NK-92 treated with Interleukin-12 subunit alpha and Interleukin-12 subunit beta, amount 100 ng/mL, for 24 hours (cell line): ENCODE measurements at regions not wholly inside any gene's neighbourhood (a gene's known extent, or its start where the extent isn't known, plus 50 kb on each side); places are given as distances from the start of the nearest gene placed in this dataset.
"Not testable (repeated sequence)": the region's sequence is repeated elsewhere in the genome, so short reads cannot be mapped to it uniquely, and the experiment has no call there.

Experiments
- DNase-seq: peaks from one replicate; lab custom pipeline; 2025; lab: John Stamatoyannopoulos, UW

DNA sequence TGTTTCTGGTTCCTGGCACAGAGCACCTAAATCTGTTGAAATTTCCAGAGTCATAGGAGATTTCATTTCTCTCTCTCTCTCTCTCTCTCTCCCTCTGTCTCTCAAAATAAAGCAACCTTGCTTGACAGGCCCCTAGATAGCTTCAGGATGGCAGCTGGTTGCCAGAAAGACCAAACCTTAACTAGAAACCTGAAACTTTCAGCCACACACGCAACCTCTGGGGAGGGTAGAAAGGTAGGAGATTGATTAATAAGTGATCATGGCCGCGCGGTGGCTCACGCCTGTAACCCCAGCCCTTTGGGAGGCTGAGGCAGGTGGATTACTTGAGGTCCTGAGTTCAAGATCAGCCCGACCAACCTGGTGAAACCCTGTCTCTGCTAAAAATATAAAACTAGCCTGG lies 1885.4 kb upstream of the CELF4 start:
- DNase-seq = no peak

DNA sequence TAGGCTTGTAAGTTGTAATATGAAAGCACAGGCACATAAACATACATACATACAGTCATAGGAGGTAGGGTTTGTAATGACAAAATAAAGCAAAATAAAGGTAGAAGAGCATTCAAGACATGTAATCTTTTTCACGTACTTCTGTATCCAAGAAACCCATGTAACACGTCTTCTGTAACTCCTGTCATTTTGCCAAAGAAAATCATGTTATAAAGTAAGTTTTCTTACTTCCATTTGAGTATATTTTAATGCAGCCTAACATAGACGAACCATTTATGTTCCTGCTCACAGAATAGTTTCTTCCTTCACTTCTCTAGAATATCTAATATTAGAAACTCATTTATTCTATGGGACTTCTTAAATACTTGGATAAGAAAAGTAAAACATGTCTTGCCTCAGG lies 1884.0 kb upstream of the CELF4 start:
- DNase-seq = no peak

DNA sequence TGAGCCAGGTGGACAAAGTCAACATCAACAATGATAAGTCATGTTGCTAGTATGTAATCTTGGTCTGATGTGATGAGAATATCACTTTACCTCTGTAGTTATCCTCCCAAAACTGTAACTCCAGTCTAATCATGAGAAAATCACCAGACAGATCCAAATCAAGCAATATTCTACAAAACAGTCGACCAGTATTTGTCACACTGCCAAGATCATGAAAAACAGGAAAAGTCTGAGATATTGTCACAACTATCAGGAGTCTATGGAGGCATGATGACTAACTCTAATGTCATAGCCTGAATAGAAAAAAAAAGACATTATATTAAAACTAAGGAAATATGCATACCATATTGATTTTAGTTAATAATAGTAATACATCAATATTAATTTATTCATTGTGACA lies 1883.3 kb upstream of the CELF4 start:
- no peak for DNase-seq

DNA sequence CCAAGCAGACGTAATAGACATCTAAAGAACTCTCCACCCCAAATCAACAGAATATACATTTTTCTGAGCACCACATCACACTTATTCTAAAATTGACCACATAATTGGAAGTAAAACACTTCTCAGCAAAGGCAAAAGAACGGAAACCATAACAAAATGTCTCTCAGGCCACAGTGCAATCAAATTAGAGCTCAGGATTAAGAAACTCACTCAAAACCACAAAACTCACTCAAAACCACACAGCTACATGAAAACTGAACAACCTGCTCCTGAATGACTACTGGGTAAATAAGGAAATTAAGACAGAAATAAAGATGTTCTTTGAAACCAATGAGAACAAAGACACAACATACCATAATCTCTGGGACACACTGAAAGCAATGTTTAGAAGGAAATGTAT lies 1879.4 kb upstream of the CELF4 start:
- DNase-seq = not testable (repeated sequence)

DNA sequence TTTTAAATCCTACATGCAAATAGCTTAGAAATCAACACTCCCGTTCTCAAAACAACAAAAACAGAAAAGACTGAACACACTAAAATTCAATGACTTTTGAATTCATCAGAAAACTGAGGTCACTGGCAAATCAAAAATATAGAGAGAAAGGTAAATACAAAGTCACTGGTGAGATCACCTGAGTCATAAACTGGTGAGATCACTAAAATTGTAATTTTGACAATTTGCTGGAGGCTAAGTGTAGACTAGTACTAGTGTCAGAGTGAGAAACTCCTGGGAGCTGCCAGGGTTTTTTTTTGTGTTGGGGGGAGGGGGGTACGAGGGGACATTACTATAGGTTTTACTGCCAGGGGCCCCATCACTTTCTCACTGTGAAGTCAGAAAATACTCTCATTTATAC lies 1876.0 kb upstream of the CELF4 start:
- no peak for DNase-seq

DNA sequence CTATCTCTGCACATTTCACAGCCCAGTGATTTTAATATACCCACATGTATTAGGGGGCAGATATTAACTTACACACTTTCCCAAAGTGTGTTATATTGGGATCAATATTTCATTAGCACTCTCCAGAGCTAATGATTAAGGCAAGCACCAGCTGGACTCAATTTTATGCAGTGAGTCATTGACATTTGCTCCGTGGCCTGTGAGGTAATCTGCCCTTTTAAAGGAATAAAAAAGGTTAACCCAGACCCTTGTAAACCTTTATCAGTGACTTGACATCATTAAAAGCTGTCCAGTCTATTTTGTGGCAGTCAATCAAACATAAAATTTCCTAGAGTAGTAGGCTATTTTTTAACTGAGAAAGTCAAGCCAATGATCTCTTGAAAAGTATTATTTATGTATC lies 1870.4 kb upstream of the CELF4 start:
- DNase-seq = no peak

DNA sequence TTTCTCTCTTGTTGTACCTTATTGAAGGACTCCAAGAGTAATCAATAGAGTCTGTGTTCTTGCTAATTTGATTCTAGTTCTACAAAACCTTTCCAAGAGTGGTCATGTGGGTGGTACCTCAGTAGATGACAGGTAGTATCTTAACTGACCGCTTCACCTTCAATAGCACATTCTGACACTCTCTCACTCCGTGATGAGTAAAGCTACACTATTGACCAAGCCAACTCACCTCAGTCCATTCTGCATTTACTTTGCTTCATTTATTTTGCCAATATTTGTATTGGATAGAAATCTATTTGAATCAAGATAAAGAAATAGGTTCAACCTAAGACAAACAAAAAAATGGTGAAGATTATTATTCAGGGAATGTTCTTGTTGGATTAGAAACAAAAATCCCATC lies 1869.6 kb upstream of the CELF4 start:
- no peak for DNase-seq

DNA sequence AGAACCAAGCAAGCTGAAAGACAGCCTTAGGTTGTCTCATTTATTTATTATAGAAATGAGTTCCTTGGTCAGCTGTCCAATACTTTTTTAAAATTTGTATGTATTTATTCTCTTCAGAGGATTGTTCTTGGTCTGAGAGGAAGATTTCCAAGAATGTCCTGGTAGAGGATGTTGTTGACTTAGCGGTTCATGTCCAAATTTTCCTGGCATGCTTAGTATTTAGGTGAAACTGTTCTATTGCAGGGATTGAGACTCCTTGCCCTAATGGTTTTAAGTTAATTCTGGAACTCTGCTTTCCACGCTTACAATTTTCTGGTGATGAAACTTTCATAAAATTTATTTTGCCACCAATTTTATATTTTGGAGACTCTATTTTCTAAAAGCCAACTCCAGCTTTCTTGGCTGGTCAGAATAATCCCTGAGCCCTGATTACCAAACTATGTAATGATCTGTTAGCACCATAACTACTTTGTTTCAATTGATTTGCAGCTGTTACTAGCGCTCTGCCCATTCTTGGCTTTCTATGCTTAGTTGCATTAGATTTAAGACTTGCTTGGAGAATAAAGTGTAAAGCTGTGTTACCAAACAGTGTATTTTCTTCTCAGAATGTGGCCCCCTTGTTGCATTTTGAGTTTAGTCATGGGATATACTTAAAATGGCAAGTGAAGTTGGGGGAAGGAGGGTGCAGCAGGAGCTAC lies 1868.8 kb upstream of the CELF4 start:
- no peak for DNase-seq

DNA sequence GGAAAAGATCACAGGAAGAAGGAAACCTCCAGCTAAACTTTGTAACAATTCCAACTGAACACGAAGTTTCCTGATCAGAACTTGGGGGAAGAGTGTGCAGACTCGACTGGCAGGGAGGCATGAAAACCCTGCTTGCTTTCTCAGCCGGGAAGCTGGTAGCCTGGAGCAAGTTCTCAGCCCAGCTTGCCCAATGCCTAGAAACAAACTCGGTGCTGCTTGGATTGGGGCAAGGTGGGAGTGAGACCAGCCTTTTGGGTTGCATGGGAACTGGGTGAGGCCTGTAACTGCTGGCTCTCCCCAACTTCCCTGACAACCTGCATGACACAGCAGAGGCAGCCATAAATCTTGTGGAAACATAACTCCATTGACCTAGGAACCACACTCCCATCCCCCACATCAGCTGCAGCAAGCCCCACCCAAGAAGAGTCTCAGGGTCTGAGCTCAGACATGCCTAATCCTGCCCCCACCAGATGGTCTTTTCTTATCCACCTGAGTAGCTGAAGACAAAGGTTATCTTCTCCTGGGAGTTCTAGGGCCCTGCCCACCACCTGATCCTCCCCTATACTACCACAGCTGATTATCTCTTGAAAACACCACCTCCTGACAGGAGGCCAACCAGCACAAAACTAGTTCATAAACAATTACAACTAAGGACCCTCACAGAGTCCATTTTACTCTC lies 1859.7 kb upstream of the CELF4 start:
- DNase-seq = no peak

DNA sequence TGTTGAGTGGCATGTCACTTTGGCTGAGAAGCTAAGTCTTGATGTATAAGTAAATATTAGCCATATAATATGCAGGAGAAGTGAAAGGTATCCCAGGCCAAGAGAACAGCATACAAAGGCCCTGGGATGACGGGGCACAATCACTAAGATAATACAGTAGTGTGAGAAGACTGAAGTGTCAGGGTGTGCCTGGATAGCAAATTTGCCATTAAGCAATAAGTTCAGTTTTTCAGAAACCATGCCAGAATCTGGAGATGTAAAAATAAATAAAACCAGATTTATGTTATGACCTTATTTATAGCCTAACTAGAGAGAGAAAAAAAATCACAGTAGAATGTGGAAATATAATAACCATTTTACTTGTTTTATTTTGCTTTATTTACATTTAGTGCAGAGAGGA lies 1858.7 kb upstream of the CELF4 start:
- DNase-seq = no peak

DNA sequence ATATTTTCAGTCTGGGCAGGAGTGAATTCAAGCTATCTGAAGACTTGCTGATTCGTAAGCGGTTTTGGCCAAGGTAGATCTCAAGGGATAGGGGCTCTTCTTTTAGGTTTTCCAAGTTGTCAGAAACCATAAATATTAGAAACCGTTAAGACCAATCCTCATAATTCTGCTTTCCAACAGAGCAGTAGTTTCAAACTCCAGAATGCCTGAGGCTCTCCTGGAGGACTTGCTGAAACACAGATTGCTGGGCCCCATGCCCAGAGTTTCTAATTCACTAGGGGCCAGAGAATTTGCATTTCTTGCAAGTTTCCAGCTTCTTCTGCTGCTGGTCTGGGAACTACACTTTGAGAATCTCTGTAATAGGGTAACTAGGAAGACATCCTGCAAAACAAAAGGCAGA lies 1855.7 kb upstream of the CELF4 start:
- no peak for DNase-seq

DNA sequence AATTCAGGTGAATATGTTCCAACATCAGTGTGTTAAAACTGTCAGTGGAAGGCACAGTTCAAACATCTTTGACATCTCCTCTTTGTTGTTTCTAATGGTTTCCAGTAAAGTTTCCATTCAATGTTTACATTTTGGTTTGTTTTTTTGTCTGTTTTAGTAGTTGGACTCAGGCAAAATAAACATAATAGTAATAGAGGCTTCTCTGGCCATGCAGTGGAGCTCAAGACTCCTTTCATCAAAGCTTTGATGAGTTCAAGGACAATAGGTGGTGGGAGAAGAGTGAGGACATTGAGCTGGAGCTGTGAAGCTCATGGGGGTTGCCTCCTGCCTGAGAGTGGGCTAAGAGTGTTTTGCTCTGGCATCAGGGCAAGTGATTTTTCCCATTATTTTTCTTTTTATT lies 1853.7 kb upstream of the CELF4 start:
- DNase-seq = no peak

DNA sequence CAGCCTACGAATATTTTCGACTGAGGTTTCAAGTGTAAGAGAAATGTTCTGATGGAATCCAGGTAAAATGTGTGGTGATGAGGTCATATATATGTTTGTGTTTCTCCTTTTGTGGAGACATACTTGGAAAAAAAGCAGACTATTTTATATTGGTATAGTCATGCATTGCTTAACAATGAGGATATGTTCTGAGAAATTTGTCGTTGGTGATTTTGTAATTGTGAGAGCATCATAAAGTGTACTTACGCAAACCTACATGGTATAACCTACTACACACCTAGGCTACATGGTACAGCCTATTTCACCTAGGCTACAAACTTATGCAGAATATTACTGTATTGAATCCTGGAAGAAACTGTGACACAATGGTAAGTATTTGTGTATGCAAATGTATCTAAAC lies 1849.9 kb upstream of the CELF4 start:
- DNase-seq = no peak

DNA sequence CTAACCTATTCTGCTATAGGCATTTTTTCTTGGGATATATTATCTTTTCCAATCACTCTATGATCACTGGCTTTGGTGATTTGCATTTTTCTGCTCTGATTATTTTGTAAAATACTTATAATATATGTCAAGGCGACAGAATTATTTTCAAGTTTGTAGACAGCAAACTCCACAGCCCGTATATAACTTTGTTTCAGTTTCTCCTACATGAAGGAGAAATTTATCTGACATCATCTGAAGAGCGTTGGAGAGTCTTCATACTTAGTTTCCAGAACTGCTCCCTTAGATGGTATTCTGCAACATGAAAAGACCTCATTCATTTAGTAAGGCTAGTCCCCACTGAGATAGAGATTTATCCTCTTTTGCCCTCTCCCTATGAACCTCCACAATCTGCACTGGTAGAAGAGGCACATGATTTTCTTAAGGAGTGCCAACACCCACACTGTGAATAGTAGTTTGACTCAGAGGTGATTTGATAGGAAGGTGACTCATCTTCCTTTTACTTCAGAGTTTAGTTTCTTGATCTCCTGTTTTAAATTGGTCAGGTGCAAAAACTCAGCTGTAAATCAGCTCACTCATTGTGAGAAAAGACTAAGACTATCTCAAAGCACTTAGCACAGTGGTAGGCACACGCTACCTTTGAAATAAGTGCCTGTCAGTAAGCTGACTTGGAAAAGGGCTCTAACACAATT lies 1848.6 kb upstream of the CELF4 start:
- no peak for DNase-seq

DNA sequence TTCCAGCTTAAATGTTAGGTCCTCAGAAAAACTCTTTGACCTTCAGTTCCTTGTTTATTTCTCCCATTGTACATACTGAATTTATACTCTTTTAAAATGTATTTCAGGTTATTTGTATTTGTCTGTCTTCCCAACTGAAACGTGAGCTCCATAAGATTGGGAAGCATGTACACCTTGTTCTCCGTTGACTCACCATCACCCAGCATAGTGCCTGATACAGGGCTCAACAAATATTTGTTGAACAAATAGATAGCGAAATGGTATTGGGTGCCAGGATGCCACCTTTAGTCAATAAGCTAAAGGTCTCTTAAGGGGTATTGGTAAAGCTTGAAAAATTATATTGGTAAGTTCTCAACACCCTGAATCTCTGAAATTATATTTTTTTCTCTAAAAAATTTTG lies 1841.3 kb upstream of the CELF4 start:
- DNase-seq = no peak

DNA sequence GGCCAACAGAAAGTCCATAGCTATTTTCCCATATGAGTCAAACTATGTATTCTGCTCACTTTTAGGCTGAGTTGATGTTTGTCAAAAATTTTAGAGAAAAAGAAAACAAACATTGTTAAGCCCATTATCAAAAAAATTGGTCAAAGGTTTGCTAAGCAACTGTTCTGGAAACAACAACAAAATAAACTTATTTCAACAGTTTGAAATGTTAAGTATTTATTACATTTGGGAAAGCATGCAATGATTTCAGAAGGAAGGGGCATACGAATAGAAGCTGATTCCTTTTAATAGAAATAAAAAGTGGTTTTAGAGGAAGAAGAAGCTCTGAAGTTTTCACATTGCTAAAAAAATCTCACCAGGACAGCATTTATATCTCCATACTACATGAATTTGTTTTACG lies 1837.5 kb upstream of the CELF4 start:
- DNase-seq = no peak

DNA sequence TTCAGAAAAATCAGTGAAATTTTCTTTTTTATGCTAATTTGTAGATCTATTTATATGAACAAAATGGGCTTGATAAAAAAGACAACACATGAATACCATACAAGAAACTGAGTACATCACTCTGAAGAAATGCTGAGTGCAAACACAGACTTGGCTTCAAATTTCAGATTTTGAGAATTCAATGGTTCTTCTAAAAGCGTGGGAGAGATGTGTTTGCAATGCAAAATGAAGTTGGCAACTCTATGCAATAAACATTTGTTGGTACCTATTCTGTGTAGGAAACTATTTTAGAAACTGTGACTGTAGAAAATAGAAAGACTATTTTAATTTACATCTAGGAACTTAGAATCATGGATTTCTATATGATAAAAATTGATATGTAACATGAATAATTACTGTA lies 1834.1 kb upstream of the CELF4 start:
- DNase-seq = no peak

DNA sequence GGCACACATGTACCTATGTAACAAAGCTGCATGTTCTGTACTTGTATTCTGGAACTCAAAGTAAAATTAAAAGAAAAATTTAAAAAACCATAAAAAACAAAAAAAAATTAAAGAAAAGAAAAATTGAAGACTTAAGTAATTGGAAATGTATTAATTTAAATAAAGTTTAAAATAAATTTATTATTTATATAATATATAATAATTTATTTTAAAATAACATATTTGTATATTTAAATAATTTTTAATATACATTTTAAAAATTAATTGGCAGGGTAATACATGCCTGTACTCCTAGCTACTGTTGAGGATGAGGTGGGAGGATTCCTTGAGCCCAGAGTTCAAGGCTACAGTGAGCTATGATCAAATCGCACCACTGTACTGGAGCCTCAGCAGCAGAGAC lies 1830.6 kb upstream of the CELF4 start:
- no peak for DNase-seq

DNA sequence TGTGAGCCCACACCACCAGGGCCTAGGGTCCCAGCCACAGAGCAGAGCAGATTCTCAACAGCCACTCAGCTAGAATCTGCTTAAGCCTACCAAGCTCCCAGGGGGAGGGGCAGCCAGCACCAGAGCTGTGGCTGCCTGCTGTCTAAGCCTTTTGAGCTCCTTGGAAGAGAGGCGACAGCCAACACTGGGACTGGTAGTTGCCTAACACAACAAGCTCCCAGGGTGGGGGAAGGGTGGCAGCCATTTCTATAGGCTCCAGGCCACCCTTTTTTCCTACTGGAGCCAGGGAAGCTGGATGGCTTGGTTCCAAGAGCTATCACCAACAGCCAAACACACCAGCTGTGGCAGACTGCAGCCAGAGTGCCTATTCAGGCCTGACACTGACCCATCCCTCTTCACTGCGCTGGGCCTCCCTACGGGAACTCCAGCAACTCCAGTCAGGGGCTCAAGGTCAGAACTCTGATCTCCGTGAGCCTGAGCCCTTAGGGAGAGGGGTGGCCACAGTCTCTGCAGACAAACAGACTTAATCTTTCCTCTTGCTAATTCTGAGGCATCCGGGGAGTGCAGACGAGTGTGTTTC lies 1824.3 kb upstream of the CELF4 start:
- DNase-seq = no peak

DNA sequence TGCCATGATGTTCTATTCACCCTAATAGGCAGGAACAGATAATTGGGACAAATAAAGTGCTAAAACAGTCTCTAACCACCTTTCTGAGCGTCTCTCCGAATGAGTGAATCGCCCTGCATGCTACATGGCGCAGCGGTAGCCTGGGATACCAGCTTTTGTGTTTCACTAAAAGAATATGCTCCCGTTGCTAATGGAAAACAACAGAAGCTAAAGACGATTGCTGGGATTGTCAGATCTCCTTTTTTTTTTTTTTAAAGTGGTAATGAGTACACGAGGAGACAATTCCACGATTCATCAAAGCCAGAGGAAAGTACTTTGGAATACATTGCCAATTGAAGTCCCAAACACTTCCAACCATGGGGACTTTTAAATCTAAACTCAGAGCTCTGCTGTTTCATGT lies 1815.3 kb upstream of the CELF4 start:
- DNase-seq = no peak

DNA sequence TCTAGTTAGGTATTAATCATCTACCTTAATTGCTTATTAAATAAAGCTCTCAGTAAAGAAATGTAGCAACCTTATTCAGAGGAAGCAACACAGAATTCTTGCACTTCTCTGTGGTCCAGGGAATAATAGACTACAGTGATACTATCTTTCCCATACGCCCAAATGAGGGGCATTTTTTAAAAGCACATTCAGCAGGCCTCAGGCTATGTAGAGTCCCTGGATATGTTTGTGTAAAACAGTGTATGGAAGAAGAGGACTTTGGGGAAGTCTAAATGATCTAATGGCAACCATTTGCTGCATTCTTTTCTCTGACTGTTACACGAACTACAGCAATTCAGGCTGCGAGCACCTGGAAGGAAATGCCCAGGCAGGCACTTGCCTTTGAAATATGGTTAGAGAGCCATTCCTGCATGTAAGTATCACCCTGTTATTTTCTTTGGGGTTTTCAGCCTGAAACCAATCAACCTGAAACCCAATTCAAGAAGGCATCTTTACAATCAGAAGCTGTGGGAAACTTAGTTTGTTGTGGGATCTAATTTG lies 1814.7 kb upstream of the CELF4 start:
- DNase-seq = no peak

DNA sequence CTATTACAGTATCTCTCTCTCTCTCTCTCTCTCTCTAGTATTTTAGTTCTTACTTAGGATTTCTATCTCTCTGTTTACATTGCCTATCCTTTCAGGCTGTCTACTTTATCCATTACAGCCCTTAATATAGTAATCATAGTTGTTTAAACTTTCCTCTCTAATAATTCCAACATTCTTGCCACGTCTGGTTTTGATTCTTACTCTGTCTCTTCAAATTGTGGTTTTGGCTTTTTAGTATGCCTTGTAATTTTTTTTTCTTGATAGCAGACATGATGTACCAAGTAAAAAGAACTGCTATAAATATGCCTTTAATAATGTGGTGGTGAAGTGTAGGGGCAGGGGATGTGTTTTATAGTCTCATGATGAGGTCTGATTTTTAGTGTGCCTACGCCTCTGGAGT lies 1809.5 kb upstream of the CELF4 start:
- no peak for DNase-seq

DNA sequence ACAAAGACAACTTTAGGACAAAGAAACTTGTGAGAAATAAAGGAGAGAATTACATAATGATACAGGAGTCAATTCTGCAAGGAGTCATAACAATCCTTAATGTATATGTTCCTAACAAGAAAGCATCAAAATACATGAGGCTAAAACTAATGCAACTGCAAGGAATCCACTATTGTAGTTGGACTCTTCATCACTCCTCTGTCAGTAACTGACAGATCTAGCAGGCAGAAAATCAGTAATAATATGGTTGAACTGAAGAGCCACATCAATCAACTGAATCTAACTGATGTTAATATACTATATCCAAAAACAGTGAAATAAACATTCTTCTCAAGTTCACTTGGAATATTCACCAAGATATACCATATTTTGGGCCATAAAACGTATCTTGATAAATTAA lies 1806.4 kb upstream of the CELF4 start:
- no peak for DNase-seq
